Neural cell (in vitro differentiated cells): ENCODE measurements at regions not wholly inside any gene's neighbourhood (a gene's known extent, or its start where the extent isn't known, plus 50 kb on each side); places are given as distances from the start of the nearest gene placed in this dataset.

Source experiments
- H2AFZ ChIP-seq: fragments of 200-600, 300-800 bp; sonication (generic), shearing (Covaris generic); 2 replicates; pipeline ENCODE4 v1.6.0; 2014; ENCODE audit warnings: low read depth, mild to moderate bottlenecking, antibody characterized with exemption, low read length, moderate library complexity
- H3F3A ChIP-seq: fragments of 200-600 bp; shearing (Covaris generic); 2 replicates; pipeline ENCODE4 v1.6.1; 2016; ENCODE audit warnings: mild to moderate bottlenecking, moderate library complexity, mixed read lengths, antibody characterized with exemption, low read length; ENCODE audit not compliant: insufficient read depth, poor library complexity, severe bottlenecking
- H3K27ac ChIP-seq: fragments of 200-600, 300-800 bp; sonication (generic), shearing (Covaris generic); 2 replicates; pipeline ENCODE4 v1.5.1; 2014; ENCODE audit warnings: mild to moderate bottlenecking, low read length, moderate library complexity
- H3K27me3 ChIP-seq: fragments of 300-800, 200-600 bp; sonication (generic), shearing (Covaris generic); 2 replicates; pipeline ENCODE4 v1.6.0; 2014; ENCODE audit warnings: mild to moderate bottlenecking, low read depth, low read length, moderate library complexity; ENCODE audit not compliant: insufficient read depth
- H3K36me3 ChIP-seq: fragments of 300-800, 200-600 bp; sonication (generic), shearing (Covaris generic); 2 replicates; pipeline ENCODE4 v1.5.1; 2014; ENCODE audit warnings: mild to moderate bottlenecking, antibody characterized with exemption, low read length, moderate library complexity; ENCODE audit not compliant: insufficient read depth
- H3K4me2 ChIP-seq: fragments of 300-800, 200-600 bp; sonication (generic), shearing (Covaris generic); 2 replicates; pipeline ENCODE4 v1.6.0; 2014; ENCODE audit warnings: mild to moderate bottlenecking, low read length
- H3K4me3 ChIP-seq: fragments of 300-800, 200-600 bp; sonication (generic), shearing (Covaris generic); 2 replicates; pipeline ENCODE4 v1.5.1; 2014; ENCODE audit warnings: mild to moderate bottlenecking, low read length, moderate library complexity
- H3K79me2 ChIP-seq: fragments of 200-600 bp; shearing (Covaris generic); replicated peaks from 2 replicates; pipeline ENCODE4 v1.6.0; 2014; ENCODE audit warnings: mild to moderate bottlenecking, low read length, moderate library complexity; ENCODE audit not compliant: insufficient read depth
- H3K9ac ChIP-seq: fragments of 300-800, 200-600 bp; sonication (generic), shearing (Covaris generic); 2 replicates; pipeline ENCODE4 v1.6.1; 2016; ENCODE audit warnings: mild to moderate bottlenecking, low read length, mixed read lengths
- H3K9me2 ChIP-seq: fragments of 200-600 bp; shearing (Covaris generic); 2 replicates; pipeline ENCODE4 v1.6.1; 2016; ENCODE audit warnings: mild to moderate bottlenecking, low read length, mixed read lengths; ENCODE audit not compliant: insufficient read depth
- H3K9me3 ChIP-seq: fragments of 200-600, 300-800 bp; sonication (generic), shearing (Covaris generic); 2 replicates; pipeline ENCODE4 v1.6.1; 2016; ENCODE audit warnings: mild to moderate bottlenecking, mixed run types, low read length, moderate library complexity, mixed read lengths
- H4K20me1 ChIP-seq: fragments of 200-600 bp; shearing (Covaris generic); 2 replicates; pipeline ENCODE4 v1.6.1; 2016; ENCODE audit warnings: mild to moderate bottlenecking, mixed run types; ENCODE audit not compliant: insufficient read depth
- CTCF ChIP-seq: fragments of 450-650 bp; IDR thresholded peaks from 2 replicates; pipeline ENCODE4 v1.5.1; 2014; ENCODE audit warnings: antibody characterized with exemption, mild to moderate bottlenecking, moderate library complexity; ENCODE audit not compliant: poor library complexity, severe bottlenecking
- EP300 ChIP-seq: fragments of 450-650 bp; conservative IDR thresholded peaks from 2 replicates; pipeline ENCODE4 v1.6.1; 2014; ENCODE audit warnings: antibody characterized with exemption, mild to moderate bottlenecking, moderate library complexity; ENCODE audit not compliant: poor library complexity, severe bottlenecking
- EZH2 ChIP-seq: fragments of 200-600, 300-800 bp; shearing (Covaris generic), sonication (generic); IDR thresholded peaks from 2 replicates; pipeline ENCODE4 v1.6.1; 2014; ENCODE audit warnings: antibody characterized with exemption, low read length, borderline replicate concordance, mild to moderate bottlenecking; ENCODE audit not compliant: insufficient read depth, poor library complexity, severe bottlenecking
- MXI1 ChIP-seq: fragments of 450-650 bp; conservative IDR thresholded peaks from 2 replicates; pipeline ENCODE4 v1.6.1; 2014; ENCODE audit warnings: antibody characterized with exemption, mild to moderate bottlenecking; ENCODE audit not compliant: poor library complexity, severe bottlenecking
- POLR2AphosphoS5 ChIP-seq: IDR thresholded peaks from 2 replicates; pipeline ENCODE4 v1.6.1; 2012
- RAD21 ChIP-seq: fragments of 450-650 bp; conservative IDR thresholded peaks from 2 replicates; pipeline ENCODE4 v1.6.1; 2014; ENCODE audit warnings: antibody characterized with exemption, mild to moderate bottlenecking, moderate library complexity
- SMC3 ChIP-seq: fragments of 450-650 bp; conservative IDR thresholded peaks from 2 replicates; pipeline ENCODE4 v1.6.1; 2014; ENCODE audit warnings: antibody characterized with exemption, mild to moderate bottlenecking, moderate library complexity; ENCODE audit not compliant: poor library complexity
- TAF1 ChIP-seq: IDR thresholded peaks from 2 replicates; pipeline ENCODE4 v1.6.1; 2012; ENCODE audit warnings: low read depth
- TF ChIP-seq, protein P1 (sequence below): IDR thresholded peaks from 2 replicates; pipeline ENCODE4 v1.6.1; 2012; ENCODE audit warnings: borderline replicate concordance

DNA sequence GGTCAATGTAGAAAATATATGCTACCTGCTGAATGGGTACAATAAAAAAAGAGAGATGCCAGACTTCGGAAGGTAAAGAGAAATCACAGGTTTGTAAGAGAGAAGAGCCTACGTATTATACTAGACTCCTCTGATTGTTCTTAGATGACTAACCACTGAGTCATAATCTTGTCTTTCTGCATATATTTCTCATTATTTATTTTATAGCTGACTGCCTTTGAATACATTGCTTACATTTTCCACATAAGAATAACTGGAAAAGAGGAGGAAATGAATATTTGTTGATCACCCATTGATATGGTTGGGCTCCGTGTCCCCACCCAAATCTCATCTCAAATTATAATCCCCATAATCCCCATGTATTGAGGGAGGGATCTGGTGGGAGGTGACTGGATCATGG, 90.3 kb upstream of the RAB27B start:
- no peak overlapping the region for H3K9ac ChIP-seq
- H3K36me3 ChIP-seq, result no peaks in the 10 kb centered on the region
- no peaks in the 10 kb centered on the region for H4K20me1 ChIP-seq
- H3K4me2 ChIP-seq, result no peak overlapping the region
- no peak overlapping the region for H2AFZ ChIP-seq
- H3K27me3 ChIP-seq, result no peaks in the 10 kb centered on the region
- no peak overlapping the region for H3K27ac ChIP-seq
- no peak overlapping the region for H3K4me3 ChIP-seq
- TF ChIP-seq POLR2AphosphoS5, result no peak
- no peak for TF ChIP-seq RAD21
- TF ChIP-seq, protein P1, sequence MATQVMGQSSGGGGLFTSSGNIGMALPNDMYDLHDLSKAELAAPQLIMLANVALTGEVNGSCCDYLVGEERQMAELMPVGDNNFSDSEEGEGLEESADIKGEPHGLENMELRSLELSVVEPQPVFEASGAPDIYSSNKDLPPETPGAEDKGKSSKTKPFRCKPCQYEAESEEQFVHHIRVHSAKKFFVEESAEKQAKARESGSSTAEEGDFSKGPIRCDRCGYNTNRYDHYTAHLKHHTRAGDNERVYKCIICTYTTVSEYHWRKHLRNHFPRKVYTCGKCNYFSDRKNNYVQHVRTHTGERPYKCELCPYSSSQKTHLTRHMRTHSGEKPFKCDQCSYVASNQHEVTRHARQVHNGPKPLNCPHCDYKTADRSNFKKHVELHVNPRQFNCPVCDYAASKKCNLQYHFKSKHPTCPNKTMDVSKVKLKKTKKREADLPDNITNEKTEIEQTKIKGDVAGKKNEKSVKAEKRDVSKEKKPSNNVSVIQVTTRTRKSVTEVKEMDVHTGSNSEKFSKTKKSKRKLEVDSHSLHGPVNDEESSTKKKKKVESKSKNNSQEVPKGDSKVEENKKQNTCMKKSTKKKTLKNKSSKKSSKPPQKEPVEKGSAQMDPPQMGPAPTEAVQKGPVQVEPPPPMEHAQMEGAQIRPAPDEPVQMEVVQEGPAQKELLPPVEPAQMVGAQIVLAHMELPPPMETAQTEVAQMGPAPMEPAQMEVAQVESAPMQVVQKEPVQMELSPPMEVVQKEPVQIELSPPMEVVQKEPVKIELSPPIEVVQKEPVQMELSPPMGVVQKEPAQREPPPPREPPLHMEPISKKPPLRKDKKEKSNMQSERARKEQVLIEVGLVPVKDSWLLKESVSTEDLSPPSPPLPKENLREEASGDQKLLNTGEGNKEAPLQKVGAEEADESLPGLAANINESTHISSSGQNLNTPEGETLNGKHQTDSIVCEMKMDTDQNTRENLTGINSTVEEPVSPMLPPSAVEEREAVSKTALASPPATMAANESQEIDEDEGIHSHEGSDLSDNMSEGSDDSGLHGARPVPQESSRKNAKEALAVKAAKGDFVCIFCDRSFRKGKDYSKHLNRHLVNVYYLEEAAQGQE, result no peak
- TF ChIP-seq SMC3, result no peak
- no peak for TF ChIP-seq EZH2
- TF ChIP-seq EP300, result no peak
- no peak for TF ChIP-seq MXI1
- no peak for TF ChIP-seq CTCF
- TF ChIP-seq TAF1, result no peak
- no peaks in the 10 kb centered on the region for H3K9me2 ChIP-seq
- H3K79me2 ChIP-seq, result no peaks in the 10 kb centered on the region
- no peaks in the 10 kb centered on the region for H3K9me3 ChIP-seq
- H3F3A ChIP-seq, result no peaks in the 10 kb centered on the region

DNA sequence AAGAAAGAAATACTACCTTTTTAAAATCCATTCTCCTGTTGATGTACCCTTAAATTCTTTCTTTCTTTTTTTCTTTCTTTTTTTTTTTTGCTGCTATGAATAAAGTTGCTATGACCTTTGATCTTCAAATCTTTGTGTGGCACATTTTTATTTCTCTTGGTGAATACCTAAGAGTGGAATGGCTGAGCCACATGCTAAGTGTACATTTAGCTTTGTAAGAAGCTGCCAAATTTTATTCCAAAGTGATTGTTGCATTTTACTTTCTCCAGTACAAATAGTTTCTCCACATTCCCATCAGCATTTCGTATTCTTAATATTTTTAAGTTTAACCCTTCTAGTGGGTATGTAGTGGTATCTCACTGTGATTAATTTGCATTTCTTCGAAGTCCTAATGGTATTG, 88.8 kb upstream of the RAB27B start:
- TF ChIP-seq CTCF (no peak), EZH2 (no peak), TAF1 (no peak), SMC3 (no peak), RAD21 (no peak), POLR2AphosphoS5 (no peak), MXI1 (no peak), EP300 (no peak)
- TF ChIP-seq, protein P1, result no peak
- Histone ChIP-seq H3K9ac (no peak overlapping the region), H3K4me2 (no peak overlapping the region), H4K20me1 (no peaks in the 10 kb centered on the region), H2AFZ (no peak overlapping the region), H3K27me3 (no peaks in the 10 kb centered on the region), H3K9me3 (no peaks in the 10 kb centered on the region), H3F3A (no peaks in the 10 kb centered on the region), H3K9me2 (no peaks in the 10 kb centered on the region), H3K79me2 (no peaks in the 10 kb centered on the region), H3K27ac (no peak overlapping the region), H3K36me3 (no peaks in the 10 kb centered on the region), H3K4me3 (no peak overlapping the region)
